K562 (cell line): ENCODE measurements at regions not wholly inside any gene's neighbourhood (a gene's known extent, or its start where the extent isn't known, plus 50 kb on each side); places are given as distances from the start of the nearest gene placed in this dataset.

Experiments
- ATAC-seq: fragments of 200-7000 bp; cut with Tn5 transposase; 3 replicates; pipeline ENCODE4 v1.9.1; 2020; ENCODE audit warnings: moderate library complexity
- BruUV-seq: library from RNA; stranded (reverse); fragments of 400-500 nt; replicated peaks from 2 replicates; lab custom pipeline; 2021; lab: Mats Ljungman, UMichigan
- CTCF ChIA-PET: fragments of 300-600 bp; formaldehyde crosslinking; extraction: SDS; loops from one replicate; lab custom pipeline; 2021; ENCODE audit warnings: low intra/inter-chr PET ratio; lab: Yijun Ruan, JAX
- POLR2A ChIA-PET: fragments of 300-600, 350-650 bp; sonication (Branson Sonifier 250); formaldehyde crosslinking; extraction: SDS; loops from one replicate; lab custom pipeline; 2021; ENCODE audit warnings: antibody characterized with exemption, inconsistent platforms; lab: Yijun Ruan, JAX
- DNase-seq, 4 experiments: peaks; one replicate each; pipeline versions ENCODE4 v3.0.0 to v3.0.0-alpha.2; 2011 to 2018; ENCODE audit warnings: low spot score in 3 of 4, mixed read lengths in 3 of 4; ENCODE audit errors: extremely low read depth in 1 of 4
- FAIRE-seq: peaks from 2 replicates; lab custom pipeline; 2011; peaks lifted over from hg19 to GRCh38; lab: Jason Lieb, UNC
- H2AFZ ChIP-seq: 2 replicates; pipeline ENCODE4 v1.6.0; 2011; ENCODE audit warnings: low read depth, low read length, control low read depth, inconsistent platforms
- H3K27ac ChIP-seq: fragments of 200-600 bp; 3 replicates; pipeline ENCODE4 v1.8.0; 2011; ENCODE audit warnings: low read depth, mild to moderate bottlenecking, control low read depth, inconsistent platforms, low read length, moderate library complexity, mixed read lengths; ENCODE audit errors: extremely low read depth
- H3K27me3 ChIP-seq, 2 experiments: fragments of 300-600 bp in 1 of 2; 2 replicates in 1 of 2; 3 replicates in 1 of 2; pipeline versions ENCODE4 v1.6.0 to v1.8.0; 2011; ENCODE audit warnings: inconsistent platforms in 2 of 2, low read length in 2 of 2, mild to moderate bottlenecking in 1 of 2, mixed read lengths in 1 of 2, moderate library complexity in 1 of 2; ENCODE audit not compliant: control insufficient read depth in 2 of 2, insufficient read depth in 2 of 2
- H3K36me3 ChIP-seq: fragments of 300-600 bp; 3 replicates; pipeline ENCODE4 v1.8.0; 2011; ENCODE audit warnings: mild to moderate bottlenecking, low read length, inconsistent platforms; ENCODE audit not compliant: control insufficient read depth, insufficient read depth
- H3K4me1 ChIP-seq, 2 experiments: fragments of 200-600 bp in 1 of 2; replicated peaks in 1 of 2; 2 replicates in 1 of 2; 3 replicates in 1 of 2; pipeline versions ENCODE4 v1.5.1 to v1.8.0; 2011; ENCODE audit warnings: inconsistent platforms in 2 of 2, low read length in 2 of 2, mild to moderate bottlenecking in 1 of 2, mixed read lengths in 1 of 2, moderate library complexity in 1 of 2; ENCODE audit not compliant: control insufficient read depth in 2 of 2, insufficient read depth in 2 of 2
- H3K4me2 ChIP-seq: 2 replicates; pipeline ENCODE4 v1.6.1; 2011; ENCODE audit warnings: low read length, control low read depth, inconsistent platforms, mixed read lengths; ENCODE audit not compliant: insufficient read depth
- H3K4me3 ChIP-seq: fragments of 200-600 bp; sonication (generic), shearing (Covaris generic); 2 replicates; pipeline ENCODE4 v1.5.1; 2016; ENCODE audit warnings: control low read depth, inconsistent platforms
- H3K79me2 ChIP-seq: fragments of 200-600 bp; 3 replicates; pipeline ENCODE4 v1.8.0; 2011; ENCODE audit warnings: low read length, inconsistent platforms; ENCODE audit not compliant: control insufficient read depth, insufficient read depth
- H3K9ac ChIP-seq, 2 experiments: 2 replicates each; pipeline versions ENCODE4 v1.6.0 to v1.6.1; 2011; ENCODE audit warnings: low read depth in 2 of 2, low read length in 2 of 2, control low read depth in 1 of 2, inconsistent platforms in 1 of 2, mild to moderate bottlenecking in 1 of 2, mixed read lengths in 1 of 2; ENCODE audit not compliant: insufficient read depth in 1 of 2
- H3K9me1 ChIP-seq: one replicate; pipeline ENCODE4 v1.6.0; 2011; ENCODE audit warnings: inconsistent platforms, mild to moderate bottlenecking, low read length, moderate library complexity; ENCODE audit not compliant: control insufficient read depth, insufficient read depth
- H3K9me3 ChIP-seq: replicated peaks from 2 replicates; pipeline ENCODE4 v1.5.1; 2011; ENCODE audit warnings: low read depth, low read length, inconsistent platforms; ENCODE audit not compliant: control insufficient read depth, insufficient read depth
- H4K20me1 ChIP-seq: replicated peaks from 2 replicates; pipeline ENCODE4 v1.6.1; 2011; ENCODE audit warnings: low read length, inconsistent platforms, mixed read lengths; ENCODE audit not compliant: control insufficient read depth, insufficient read depth
- BHLHE40 ChIP-seq: IDR thresholded peaks from 2 replicates; pipeline ENCODE4 v1.6.1; 2011; ENCODE audit warnings: low read length, improper control_type of control experiment
- CCAR2 ChIP-seq: fragments of 200-400 bp; formaldehyde crosslinking; IDR thresholded peaks from 2 replicates; pipeline ENCODE4 v1.6.1; 2017; ENCODE audit warnings: mild to moderate bottlenecking, low read depth, low read length
- PHF20 ChIP-seq: fragments of 450-650 bp; IDR thresholded peaks from 2 replicates; pipeline ENCODE4 v1.6.1; 2018; ENCODE audit not compliant: partially characterized antibody
- PHF21A ChIP-seq: fragments of 450-650 bp; IDR thresholded peaks from 2 replicates; pipeline ENCODE4 v1.6.1; 2017; ENCODE audit warnings: low read depth, borderline replicate concordance
- PHF8 ChIP-seq: fragments of 200-600 bp; sonication (generic); IDR thresholded peaks from 2 replicates; pipeline ENCODE4 v1.6.1; 2012; ENCODE audit warnings: mixed run types, mild to moderate bottlenecking, inconsistent platforms, low read length, moderate library complexity, borderline replicate concordance
- RAD21 ChIP-seq, 2 experiments: fragments of 250-450 bp in 1 of 2; fragments of 450-650 bp in 1 of 2; sonication (Bioruptor Pico) in 1 of 2; formaldehyde crosslinking in 1 of 2; IDR thresholded peaks in 1 of 2; conservative IDR thresholded peaks in 1 of 2; 2 replicates each; pipeline versions ENCODE4 v1.4.0 to v1.8.0; 2020 to 2022; ENCODE audit warnings: mild to moderate bottlenecking in 2 of 2, moderate library complexity in 1 of 2
- RBM25 ChIP-seq: fragments of 200-400 bp; formaldehyde crosslinking; IDR thresholded peaks from 2 replicates; pipeline ENCODE4 v1.6.1; 2018; ENCODE audit warnings: low read length, low read depth, moderate library complexity; ENCODE audit not compliant: severe bottlenecking
- SIRT6 ChIP-seq: IDR thresholded peaks from one replicate; pipeline ENCODE4 v1.6.1; 2012; ENCODE audit warnings: low read depth, mild to moderate bottlenecking, control low read depth, inconsistent platforms, low read length, moderate library complexity
- TFAM ChIP-seq: fragments of 250-450 bp; sonication (Bioruptor Pico); conservative IDR thresholded peaks from 2 replicates; pipeline ENCODE4 v1.5.0; 2021; ENCODE audit warnings: mild to moderate bottlenecking, moderate library complexity
- XRCC4 ChIP-seq: IDR thresholded peaks from one replicate; pipeline ENCODE4 v1.6.1; 2011; ENCODE audit not compliant: insufficient read depth, insufficient read length; ENCODE audit errors: extremely low read depth
- ZZZ3 ChIP-seq: fragments of 450-650 bp; IDR thresholded peaks from 2 replicates; pipeline ENCODE4 v1.6.1; 2016; ENCODE audit warnings: antibody characterized with exemption, mild to moderate bottlenecking, moderate library complexity
- WGBS: fragments of 100-300 bp; shearing (Covaris generic); methylation state at CpG from one replicate; pipeline ENCODE4 v1.1.6; 2016; ENCODE audit warnings: low coverage, mixed read lengths; ENCODE audit not compliant: insufficient coverage; ENCODE audit errors: missing lambda C conversion rate; 5-methylcytosine and 5-hydroxymethylcytosine counted together
- in situ Hi-C: fragments of 300-500 bp; cut with MboI; formaldehyde crosslinking; loops from 4 replicates; pipeline ENCODE4 v1.15.0; 2018; ENCODE audit warnings: inconsistent platforms, mixed read lengths
- intact Hi-C: fragments of 100-400 bp; cut with micrococcal nuclease; formaldehyde crosslinking; loops from 2 replicates; pipeline ENCODE4 v1.14.2; 2022
- TF ChIP-seq, protein P1 (sequence below): fragments of 250-450 bp; sonication (Bioruptor Pico); IDR thresholded peaks from 2 replicates; pipeline ENCODE4 v1.8.0; 2022; ENCODE audit warnings: inconsistent platforms, mild to moderate bottlenecking, moderate library complexity, borderline replicate concordance
- TF ChIP-seq, protein P2 (sequence below): sonication (generic); formaldehyde crosslinking; IDR thresholded peaks from 2 replicates; pipeline ENCODE4 v1.8.0; 2022; ENCODE audit warnings: mild to moderate bottlenecking, missing genetic modification reagents
- TF ChIP-seq, protein P3 (sequence below), 2 experiments: fragments of 450-650 bp; conservative IDR thresholded peaks; 2 replicates each; pipeline ENCODE4 v1.6.1; 2017; ENCODE audit warnings: mild to moderate bottlenecking in 2 of 2, moderate library complexity in 2 of 2
- TF ChIP-seq, protein P4 (sequence below): fragments of 450-650 bp; IDR thresholded peaks from 2 replicates; pipeline ENCODE4 v1.6.1; 2014; ENCODE audit warnings: low read depth, mild to moderate bottlenecking, moderate library complexity, borderline replicate concordance

DNA sequence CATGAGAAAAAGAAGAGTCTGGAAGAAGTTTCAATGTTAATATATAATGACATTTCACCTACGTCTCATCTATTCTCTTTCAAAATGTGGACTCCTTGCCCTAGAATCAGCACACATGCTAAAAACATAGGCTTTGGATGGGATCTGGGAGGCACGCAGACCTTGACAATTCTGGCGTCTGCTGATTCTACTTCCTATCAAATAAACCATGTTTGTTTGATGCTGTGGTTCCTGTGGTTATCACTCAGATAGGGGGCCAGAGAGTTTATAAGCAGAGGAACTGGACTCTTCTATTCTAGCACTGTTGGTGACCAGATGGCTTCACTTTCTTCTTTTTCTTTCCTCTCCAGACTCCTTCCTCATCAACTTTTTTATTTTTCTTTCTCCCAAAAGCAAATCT, 336.8 kb downstream of the DIPK2A start (continued):
- no peak for TF ChIP-seq RBM25

DNA sequence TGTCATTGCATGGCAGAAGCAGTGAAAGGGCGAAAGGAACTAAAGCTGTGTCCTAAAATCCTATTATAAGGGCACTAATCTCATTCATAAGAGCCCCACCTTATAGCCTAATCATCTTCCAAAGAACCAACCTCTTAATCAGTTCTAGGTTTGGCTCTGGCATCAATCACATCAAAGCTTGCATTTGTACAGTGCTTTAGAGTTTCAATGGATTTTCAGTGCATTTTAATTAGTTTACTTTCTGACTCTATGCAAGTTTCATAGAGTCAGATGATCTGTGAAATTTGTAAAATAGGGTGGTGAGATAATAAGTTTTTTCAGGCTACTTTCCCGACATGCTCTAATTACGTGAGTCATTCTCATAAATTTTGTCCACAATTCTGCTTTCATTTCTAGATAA, 341.1 kb downstream of the DIPK2A start:
- no TSS peak for BruUV-seq
- 0% methylated on average over 3 of the region's 3 CpGs for WGBS
- TF ChIP-seq, protein P1, sequence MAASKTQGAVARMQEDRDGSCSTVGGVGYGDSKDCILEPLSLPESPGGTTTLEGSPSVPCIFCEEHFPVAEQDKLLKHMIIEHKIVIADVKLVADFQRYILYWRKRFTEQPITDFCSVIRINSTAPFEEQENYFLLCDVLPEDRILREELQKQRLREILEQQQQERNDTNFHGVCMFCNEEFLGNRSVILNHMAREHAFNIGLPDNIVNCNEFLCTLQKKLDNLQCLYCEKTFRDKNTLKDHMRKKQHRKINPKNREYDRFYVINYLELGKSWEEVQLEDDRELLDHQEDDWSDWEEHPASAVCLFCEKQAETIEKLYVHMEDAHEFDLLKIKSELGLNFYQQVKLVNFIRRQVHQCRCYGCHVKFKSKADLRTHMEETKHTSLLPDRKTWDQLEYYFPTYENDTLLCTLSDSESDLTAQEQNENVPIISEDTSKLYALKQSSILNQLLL (CRISPR knock-in tag): no peak
- TF ChIP-seq SIRT6 (no peak), ZZZ3 (no peak), BHLHE40 (no peak), PHF21A (no peak), PHF20 (no peak), CCAR2 (no peak), RAD21 (CRISPR knock-in tag; conservative IDR thresholded peaks at IDR 0.05 in 1 of 2, IDR thresholded peaks at IDR 0.05 in 1 of 2) (no peak), TFAM (CRISPR knock-in tag) (no peak), PHF8 (no peak), XRCC4 (no peak)
- TF ChIP-seq, protein P2, sequence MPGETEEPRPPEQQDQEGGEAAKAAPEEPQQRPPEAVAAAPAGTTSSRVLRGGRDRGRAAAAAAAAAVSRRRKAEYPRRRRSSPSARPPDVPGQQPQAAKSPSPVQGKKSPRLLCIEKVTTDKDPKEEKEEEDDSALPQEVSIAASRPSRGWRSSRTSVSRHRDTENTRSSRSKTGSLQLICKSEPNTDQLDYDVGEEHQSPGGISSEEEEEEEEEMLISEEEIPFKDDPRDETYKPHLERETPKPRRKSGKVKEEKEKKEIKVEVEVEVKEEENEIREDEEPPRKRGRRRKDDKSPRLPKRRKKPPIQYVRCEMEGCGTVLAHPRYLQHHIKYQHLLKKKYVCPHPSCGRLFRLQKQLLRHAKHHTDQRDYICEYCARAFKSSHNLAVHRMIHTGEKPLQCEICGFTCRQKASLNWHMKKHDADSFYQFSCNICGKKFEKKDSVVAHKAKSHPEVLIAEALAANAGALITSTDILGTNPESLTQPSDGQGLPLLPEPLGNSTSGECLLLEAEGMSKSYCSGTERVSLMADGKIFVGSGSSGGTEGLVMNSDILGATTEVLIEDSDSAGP: no peak
- TF ChIP-seq, protein P3, sequence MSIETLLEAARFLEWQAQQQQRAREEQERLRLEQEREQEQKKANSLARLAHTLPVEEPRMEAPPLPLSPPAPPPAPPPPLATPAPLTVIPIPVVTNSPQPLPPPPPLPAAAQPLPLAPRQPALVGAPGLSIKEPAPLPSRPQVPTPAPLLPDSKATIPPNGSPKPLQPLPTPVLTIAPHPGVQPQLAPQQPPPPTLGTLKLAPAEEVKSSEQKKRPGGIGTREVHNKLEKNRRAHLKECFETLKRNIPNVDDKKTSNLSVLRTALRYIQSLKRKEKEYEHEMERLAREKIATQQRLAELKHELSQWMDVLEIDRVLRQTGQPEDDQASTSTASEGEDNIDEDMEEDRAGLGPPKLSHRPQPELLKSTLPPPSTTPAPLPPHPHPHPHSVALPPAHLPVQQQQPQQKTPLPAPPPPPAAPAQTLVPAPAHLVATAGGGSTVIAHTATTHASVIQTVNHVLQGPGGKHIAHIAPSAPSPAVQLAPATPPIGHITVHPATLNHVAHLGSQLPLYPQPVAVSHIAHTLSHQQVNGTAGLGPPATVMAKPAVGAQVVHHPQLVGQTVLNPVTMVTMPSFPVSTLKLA (conservative IDR thresholded peaks at IDR 0.05): no peak
- TF ChIP-seq, protein P4, sequence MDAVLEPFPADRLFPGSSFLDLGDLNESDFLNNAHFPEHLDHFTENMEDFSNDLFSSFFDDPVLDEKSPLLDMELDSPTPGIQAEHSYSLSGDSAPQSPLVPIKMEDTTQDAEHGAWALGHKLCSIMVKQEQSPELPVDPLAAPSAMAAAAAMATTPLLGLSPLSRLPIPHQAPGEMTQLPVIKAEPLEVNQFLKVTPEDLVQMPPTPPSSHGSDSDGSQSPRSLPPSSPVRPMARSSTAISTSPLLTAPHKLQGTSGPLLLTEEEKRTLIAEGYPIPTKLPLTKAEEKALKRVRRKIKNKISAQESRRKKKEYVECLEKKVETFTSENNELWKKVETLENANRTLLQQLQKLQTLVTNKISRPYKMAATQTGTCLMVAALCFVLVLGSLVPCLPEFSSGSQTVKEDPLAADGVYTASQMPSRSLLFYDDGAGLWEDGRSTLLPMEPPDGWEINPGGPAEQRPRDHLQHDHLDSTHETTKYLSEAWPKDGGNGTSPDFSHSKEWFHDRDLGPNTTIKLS: no peak

More for the DNA sequence above, 341.1 kb downstream of the DIPK2A start:
- Histone ChIP-seq H3K27me3 (no peaks in the 10 kb centered on the region), H3K4me1 (no peaks in the 10 kb centered on the region), H3K9me3 (no peaks in the 10 kb centered on the region; the same call in 1 of the 2 replicates), H3K36me3 (no peaks in the 10 kb centered on the region), H3K9ac (no peak overlapping the region), H3K9me1 (no peaks in the 10 kb centered on the region), H4K20me1 (no peaks in the 10 kb centered on the region), H3K79me2 (no peaks in the 10 kb centered on the region), H3K27ac (no peak overlapping the region), H2AFZ (no peak overlapping the region), H3K4me2 (no peak overlapping the region), H3K4me3 (no peak overlapping the region)
- CTCF ChIA-PET: no interaction called here
- ATAC-seq (no peak), DNase-seq (no peak), FAIRE-seq (no peak)
- intact Hi-C loops (no loop called here), in situ Hi-C loops (no loop called here)
- POLR2A ChIA-PET: no interaction called here
